Endodermal cell (in vitro differentiated cells): ENCODE measurements at regions not wholly inside any gene's neighbourhood (a gene's known extent, or its start where the extent isn't known, plus 50 kb on each side); places are given as distances from the start of the nearest gene placed in this dataset.

Source experiments
- DNase-seq: peaks from one replicate; pipeline ENCODE4 v3.0.0-alpha.2; 2017
- H3K27ac ChIP-seq: 2 replicates; pipeline ENCODE4 v1.5.1; 2013; ENCODE audit warnings: mild to moderate bottlenecking, low read depth, low read length, moderate library complexity
- H3K27me3 ChIP-seq: 2 replicates; pipeline ENCODE4 v1.6.1; 2013; ENCODE audit warnings: mild to moderate bottlenecking, low read length, moderate library complexity; ENCODE audit not compliant: insufficient read depth, control insufficient read depth, poor library complexity, severe bottlenecking
- H3K36me3 ChIP-seq: 2 replicates; pipeline ENCODE4 v1.7.0; 2013; ENCODE audit warnings: mild to moderate bottlenecking, low read length, moderate library complexity; ENCODE audit not compliant: control insufficient read depth, insufficient read depth
- H3K4me1 ChIP-seq: one replicate; pipeline ENCODE4 v1.7.0; 2013; ENCODE audit warnings: low read length; ENCODE audit not compliant: control insufficient read depth, insufficient read depth
- H3K4me3 ChIP-seq: 2 replicates; pipeline ENCODE4 v1.5.1; 2013; ENCODE audit warnings: mild to moderate bottlenecking, low read length, moderate library complexity
- H3K9ac ChIP-seq: 2 replicates; pipeline ENCODE4 v1.6.1; 2013; ENCODE audit warnings: mild to moderate bottlenecking, low read length, moderate library complexity; ENCODE audit not compliant: poor library complexity, severe bottlenecking; ENCODE audit errors: extremely low read depth
- H3K9me3 ChIP-seq: 2 replicates; pipeline ENCODE4 v1.6.1; 2013; ENCODE audit warnings: mild to moderate bottlenecking, low read length, moderate library complexity; ENCODE audit not compliant: control insufficient read depth
- H3K27ac Mint-ChIP-seq: 2 replicates; pipeline ENCODE4 v1.8.0; 2020; ENCODE audit warnings: mixed read lengths
- H3K27me3 Mint-ChIP-seq: 2 replicates; pipeline ENCODE4 v1.8.0; 2021; ENCODE audit warnings: mild to moderate bottlenecking, mixed read lengths; ENCODE audit not compliant: insufficient read depth
- H3K36me3 Mint-ChIP-seq: 2 replicates; pipeline ENCODE4 v1.8.0; 2020; ENCODE audit warnings: low read depth, mixed read lengths
- H3K4me1 Mint-ChIP-seq: 2 replicates; pipeline ENCODE4 v1.8.0; 2020; ENCODE audit warnings: mixed read lengths
- H3K4me3 Mint-ChIP-seq: 2 replicates; pipeline ENCODE4 v1.8.0; 2020; ENCODE audit warnings: mild to moderate bottlenecking, moderate library complexity, mixed read lengths
- H3K9me3 Mint-ChIP-seq: 2 replicates; pipeline ENCODE4 v1.8.0; 2020; ENCODE audit warnings: mild to moderate bottlenecking, mixed read lengths
- CTCF ChIP-seq: fragments of 200-600 bp; sonication (generic); conservative IDR thresholded peaks from 2 replicates; pipeline ENCODE4 v1.5.0; 2021; ENCODE audit warnings: antibody characterized with exemption, mild to moderate bottlenecking
- WGBS, 2 experiments: methylation state at CpG; one replicate each; pipeline versions ENCODE4 v1.1.5 to v1.1.7; 2013; ENCODE audit warnings: missing lambda C conversion rate in 2 of 2, mixed read lengths in 1 of 2; ENCODE audit not compliant: insufficient coverage in 1 of 2, insufficient read length in 1 of 2; 5-methylcytosine and 5-hydroxymethylcytosine counted together

- no peaks in the 10 kb centered on the region for H3K27me3 ChIP-seq
- no peak for TF ChIP-seq CTCF
- no peak overlapping the region for H3K4me3 ChIP-seq
- no peaks in the 10 kb centered on the region for H3K9me3 ChIP-seq
- no peaks in the 10 kb centered on the region for H3K36me3 ChIP-seq
- no peak overlapping the region for H3K27ac ChIP-seq
- DNase-seq, result no peak
- WGBS, 2 experiments, result 85 to 92% methylated on average over 5 to 7 of the region's 7 CpGs
- H3K4me1 ChIP-seq, result no peaks in the 10 kb centered on the region
- Mint-ChIP-seq H3K27ac (no peak overlapping the region), H3K36me3 (no peaks in the 10 kb centered on the region), H3K4me3 (no peak overlapping the region), H3K9me3 (no peaks in the 10 kb centered on the region), H3K4me1 (peaks cover 4% of the 10 kb centered on the region), H3K27me3 (peaks cover 2% of the 10 kb centered on the region)
- no peak overlapping the region for H3K9ac ChIP-seq
Measured at GRCh38 chr13:74218291-74218690, 84.1 kb upstream of the KLF12 start.

- H3K4me3 ChIP-seq, result no peak overlapping the region
- 93 to 100% methylated on average over 1 of the region's 1 CpG for WGBS, 2 experiments
- H3K27ac ChIP-seq, result no peak overlapping the region
- H3K4me1 ChIP-seq, result no peaks in the 10 kb centered on the region
- no peak for DNase-seq
- H3K4me3 Mint-ChIP-seq, result no peak overlapping the region
- H3K9me3 ChIP-seq, result no peaks in the 10 kb centered on the region
- no peaks in the 10 kb centered on the region for H3K27me3 ChIP-seq
- TF ChIP-seq CTCF, result no peak
- H3K36me3 Mint-ChIP-seq, result no peaks in the 10 kb centered on the region
- peaks cover 4% of the 10 kb centered on the region for H3K4me1 Mint-ChIP-seq
- no peak overlapping the region for H3K9ac ChIP-seq
- H3K36me3 ChIP-seq, result no peaks in the 10 kb centered on the region
- H3K27me3 Mint-ChIP-seq, result peaks cover 2% of the 10 kb centered on the region
- no peaks in the 10 kb centered on the region for H3K9me3 Mint-ChIP-seq
- H3K27ac Mint-ChIP-seq, result no peak overlapping the region
Measured at GRCh38 chr13:74217811-74218210, 83.6 kb upstream of the KLF12 start.

GRCh38 chr13:74215420-74215819 is 81.2 kb upstream of the KLF12 start:
- TF ChIP-seq CTCF, result no peak
- Mint-ChIP-seq H3K27me3 (peaks cover 2% of the 10 kb centered on the region), H3K4me3 (no peak overlapping the region), H3K9me3 (no peaks in the 10 kb centered on the region), H3K4me1 (peaks cover 4% of the 10 kb centered on the region), H3K27ac (no peak overlapping the region), H3K36me3 (no peaks in the 10 kb centered on the region)
- H3K9me3 ChIP-seq, result no peaks in the 10 kb centered on the region
- no peaks in the 10 kb centered on the region for H3K36me3 ChIP-seq
- DNase-seq, result no peak
- no peak overlapping the region for H3K27ac ChIP-seq
- H3K4me1 ChIP-seq, result no peaks in the 10 kb centered on the region
- H3K27me3 ChIP-seq, result no peaks in the 10 kb centered on the region
- H3K4me3 ChIP-seq, result no peak overlapping the region
- WGBS, 2 experiments, result 92% methylated on average over 2 of the region's 2 CpGs; no CpG with 5 or more reads in 1 of the 2 experiments
- H3K9ac ChIP-seq, result no peak overlapping the region
